ENCODE measurements at regions not wholly inside any gene's neighbourhood (a gene's known extent, or its start where the extent isn't known, plus 50 kb on each side); places are given as distances from the start of the nearest gene placed in this dataset.
"Not testable (repeated sequence)": the region's sequence is repeated elsewhere in the genome, so short reads cannot be mapped to it uniquely, and the experiment has no call there.

GRCh38 chr5:33210221-33210620 lies 230.5 kb upstream of the TARS1 start:
- not testable (repeated sequence) for DNase-seq

GRCh38 chr5:33210978-33211377 lies 229.8 kb upstream of the TARS1 start:
- DNase-seq = no peak

- no peak for DNase-seq
Measured at GRCh38 chr5:33212439-33212838, 228.3 kb upstream of the TARS1 start.

- no peak for DNase-seq
Measured at GRCh38 chr5:33212900-33213299, 227.9 kb upstream of the TARS1 start.

- peak; percentile 45 for DNase-seq
Measured at GRCh38 chr5:33223563-33224284, 217.0 kb upstream of the TARS1 start.

- DNase-seq = no peak
Measured at GRCh38 chr5:33224285-33224961, 216.3 kb upstream of the TARS1 start.

GRCh38 chr5:33227247-33227646 lies 213.5 kb upstream of the TARS1 start:
- DNase-seq = no peak

GRCh38 chr5:33227746-33228145 lies 213.0 kb upstream of the TARS1 start:
- DNase-seq = no peak

GRCh38 chr5:33228149-33228548 lies 212.6 kb upstream of the TARS1 start:
- no peak for DNase-seq

GRCh38 chr5:33229216-33229615 lies 211.5 kb upstream of the TARS1 start:
- no peak for DNase-seq

- DNase-seq = no peak
Measured at GRCh38 chr5:33230467-33231078, 210.2 kb upstream of the TARS1 start.

- DNase-seq = no peak
Measured at GRCh38 chr5:33231214-33231710, 209.5 kb upstream of the TARS1 start.

GRCh38 chr5:33231935-33232334 lies 208.8 kb upstream of the TARS1 start:
- DNase-seq = no peak

GRCh38 chr5:33232731-33233505 lies 207.8 kb upstream of the TARS1 start:
- no peak for DNase-seq

- DNase-seq = no peak
Measured at GRCh38 chr5:33235304-33235703, 205.5 kb upstream of the TARS1 start.

- DNase-seq = no peak
Measured at GRCh38 chr5:33235824-33236223, 204.9 kb upstream of the TARS1 start.

GRCh38 chr5:33237471-33237870 lies 203.3 kb upstream of the TARS1 start:
- no peak for DNase-seq

- DNase-seq = no peak
Measured at GRCh38 chr5:33238826-33239695, 201.7 kb upstream of the TARS1 start.

GRCh38 chr5:33240558-33240957 lies 200.2 kb upstream of the TARS1 start:
- no peak for DNase-seq

- DNase-seq = no peak
Measured at GRCh38 chr5:33241802-33242201, 199.0 kb upstream of the TARS1 start.

- DNase-seq = no peak
Measured at GRCh38 chr5:33242277-33242676, 198.5 kb upstream of the TARS1 start.
